DMS79 (cell line): ENCODE measurements at regions not wholly inside any gene's neighbourhood (a gene's known extent, or its start where the extent isn't known, plus 50 kb on each side); places are given as distances from the start of the nearest gene placed in this dataset.
"Not testable (repeated sequence)": the region's sequence is repeated elsewhere in the genome, so short reads cannot be mapped to it uniquely, and the experiment has no call there.

Source experiments
- DNase-seq: peaks from one replicate; lab custom pipeline; 2025; lab: John Stamatoyannopoulos, UW

- no peak for DNase-seq
Observed at GRCh38 chr4:11842620-11843263, 414.0 kb upstream of the HS3ST1 start.

- DNase-seq: no peak
Observed at GRCh38 chr4:11839889-11840288, 411.2 kb upstream of the HS3ST1 start.

- no peak for DNase-seq
Observed at GRCh38 chr4:11831739-11832138, 403.0 kb upstream of the HS3ST1 start.

- DNase-seq: no peak
Observed at GRCh38 chr4:11824566-11824965, 395.9 kb upstream of the HS3ST1 start.

GRCh38 chr4:11821772-11822430 lies 393.2 kb upstream of the HS3ST1 start:
- no peak for DNase-seq

GRCh38 chr4:11817088-11817487 lies 388.4 kb upstream of the HS3ST1 start:
- DNase-seq: no peak

GRCh38 chr4:11814758-11815157 lies 386.1 kb upstream of the HS3ST1 start:
- no peak for DNase-seq

- DNase-seq: no peak
Observed at GRCh38 chr4:11813951-11814446, 385.3 kb upstream of the HS3ST1 start.

GRCh38 chr4:11811521-11811920 lies 382.8 kb upstream of the HS3ST1 start:
- DNase-seq: not testable (repeated sequence)

GRCh38 chr4:11805842-11806241 lies 377.1 kb upstream of the HS3ST1 start:
- no peak for DNase-seq

GRCh38 chr4:11801466-11802446 lies 373.1 kb upstream of the HS3ST1 start:
- no peak for DNase-seq

GRCh38 chr4:11799196-11799595 lies 370.5 kb upstream of the HS3ST1 start:
- DNase-seq: no peak

- DNase-seq: no peak
Observed at GRCh38 chr4:11791797-11792196, 363.1 kb upstream of the HS3ST1 start.

- no peak for DNase-seq
Observed at GRCh38 chr4:11790230-11790629, 361.5 kb upstream of the HS3ST1 start.

GRCh38 chr4:11783588-11783987 lies 354.9 kb upstream of the HS3ST1 start:
- no peak for DNase-seq

GRCh38 chr4:11782859-11783258 lies 354.2 kb upstream of the HS3ST1 start:
- DNase-seq: no peak

GRCh38 chr4:11777447-11777846 lies 348.8 kb upstream of the HS3ST1 start:
- DNase-seq: no peak

GRCh38 chr4:11774346-11774745 lies 345.7 kb upstream of the HS3ST1 start:
- DNase-seq: no peak

GRCh38 chr4:11773798-11774197 lies 345.1 kb upstream of the HS3ST1 start:
- DNase-seq: no peak

GRCh38 chr4:11769434-11769833 lies 340.7 kb upstream of the HS3ST1 start:
- no peak for DNase-seq

GRCh38 chr4:11768251-11768972 lies 339.7 kb upstream of the HS3ST1 start:
- no peak for DNase-seq
